ENCODE measurements at regions not wholly inside any gene's neighbourhood (a gene's known extent, or its start where the extent isn't known, plus 50 kb on each side); places are given as distances from the start of the nearest gene placed in this dataset.
A peak's percentile ranks its signal among the peaks of the same experiment; 100 is the strongest.
"Not testable (repeated sequence)": the region's sequence is repeated elsewhere in the genome, so short reads cannot be mapped to it uniquely, and the experiment has no call there.

GRCh38 chr2:201568217-201568820 is 75.0 kb downstream of the TMEM237 start:
- no peak for DNase-seq
- no peaks in the 10 kb centered on the region for H3K36me3 ChIP-seq (replicated peaks; ENCODE audit: control insufficient read depth, insufficient read depth, low read length)
- no peaks in the 10 kb centered on the region for H3K27me3 ChIP-seq (ENCODE audit: control insufficient read depth, insufficient read depth, low read length)
- H3K4me3 ChIP-seq (ENCODE audit: insufficient read depth, low read depth, low read length) = no peak overlapping the region

DNA sequence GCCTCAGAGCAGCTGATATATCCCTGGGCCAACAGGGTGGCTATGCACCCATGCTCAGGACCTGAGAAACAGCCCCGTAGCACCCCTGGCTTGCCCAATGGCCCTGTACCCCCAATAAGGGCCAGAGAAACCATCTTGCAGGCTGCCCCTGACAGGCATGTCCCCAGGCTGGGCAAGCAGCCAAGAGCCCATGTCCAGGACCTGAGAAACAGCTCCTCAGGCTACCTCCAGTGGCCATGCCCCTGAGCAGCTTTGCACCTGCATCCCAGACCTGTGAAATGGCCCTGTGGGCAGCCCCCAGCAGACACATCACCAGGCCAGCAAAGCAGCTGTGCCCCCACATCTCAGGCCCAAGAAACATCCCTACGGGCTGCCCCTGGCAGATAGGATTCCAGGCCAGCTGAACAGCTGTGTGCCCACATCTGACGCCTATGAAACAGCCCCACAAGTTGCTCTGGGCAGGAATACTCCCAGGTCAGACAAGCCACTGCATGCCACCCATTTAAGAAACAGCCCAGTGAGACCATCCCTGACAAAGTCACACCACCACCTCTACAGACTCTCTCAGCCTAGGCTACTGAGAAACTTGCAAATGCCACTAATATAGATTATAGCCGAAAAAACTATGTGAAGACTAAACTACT is 84.1 kb downstream of the TMEM237 start:
- DNase-seq = no peak
- Histone ChIP-seq H3K36me3 (replicated peaks; ENCODE audit: control insufficient read depth, insufficient read depth, low read length) (no peaks in the 10 kb centered on the region), H3K4me3 (ENCODE audit: insufficient read depth, low read depth, low read length) (no peak overlapping the region), H3K27me3 (ENCODE audit: control insufficient read depth, insufficient read depth, low read length) (no peaks in the 10 kb centered on the region)

- H3K27me3 ChIP-seq (ENCODE audit: control insufficient read depth, insufficient read depth, low read length) = no peaks in the 10 kb centered on the region
- DNase-seq = peak; percentile 24
- H3K4me3 ChIP-seq (ENCODE audit: insufficient read depth, low read depth, low read length) = no peak overlapping the region
- no peaks in the 10 kb centered on the region for H3K36me3 ChIP-seq (replicated peaks; ENCODE audit: control insufficient read depth, insufficient read depth, low read length)
Observed at GRCh38 chr2:201558665-201559064, 84.6 kb downstream of the TMEM237 start.

GRCh38 chr2:201558232-201558631 is 85.1 kb downstream of the TMEM237 start:
- Histone ChIP-seq H3K36me3 (replicated peaks; ENCODE audit: control insufficient read depth, insufficient read depth, low read length) (no peaks in the 10 kb centered on the region), H3K27me3 (ENCODE audit: control insufficient read depth, insufficient read depth, low read length) (no peaks in the 10 kb centered on the region), H3K4me3 (ENCODE audit: insufficient read depth, low read depth, low read length) (no peak overlapping the region)
- no peak for DNase-seq

DNA sequence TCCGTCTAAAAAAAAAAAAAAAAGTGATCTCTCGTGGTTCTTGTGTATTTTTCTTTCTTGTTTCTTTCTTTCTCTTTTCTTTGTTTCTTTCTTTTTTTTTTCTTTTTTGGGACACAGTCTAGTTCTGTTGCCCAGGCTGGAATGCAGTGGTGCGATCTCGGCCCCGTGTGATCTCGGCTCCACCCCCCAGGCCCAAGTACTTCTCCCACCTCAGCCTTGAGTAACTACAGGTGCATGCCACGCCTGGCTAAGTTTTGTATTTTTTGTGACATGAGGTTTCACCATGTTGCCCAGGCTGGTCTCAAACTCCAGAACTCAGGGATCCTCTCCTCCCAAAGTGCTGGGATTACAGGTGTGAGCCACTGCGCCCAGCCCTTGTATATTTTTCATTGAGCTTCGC is 91.4 kb downstream of the TMEM237 start:
- Histone ChIP-seq H3K4me3 (ENCODE audit: insufficient read depth, low read depth, low read length) (no peak overlapping the region), H3K36me3 (replicated peaks; ENCODE audit: control insufficient read depth, insufficient read depth, low read length) (no peaks in the 10 kb centered on the region), H3K27me3 (ENCODE audit: control insufficient read depth, insufficient read depth, low read length) (no peaks in the 10 kb centered on the region)
- no peak for DNase-seq

DNA sequence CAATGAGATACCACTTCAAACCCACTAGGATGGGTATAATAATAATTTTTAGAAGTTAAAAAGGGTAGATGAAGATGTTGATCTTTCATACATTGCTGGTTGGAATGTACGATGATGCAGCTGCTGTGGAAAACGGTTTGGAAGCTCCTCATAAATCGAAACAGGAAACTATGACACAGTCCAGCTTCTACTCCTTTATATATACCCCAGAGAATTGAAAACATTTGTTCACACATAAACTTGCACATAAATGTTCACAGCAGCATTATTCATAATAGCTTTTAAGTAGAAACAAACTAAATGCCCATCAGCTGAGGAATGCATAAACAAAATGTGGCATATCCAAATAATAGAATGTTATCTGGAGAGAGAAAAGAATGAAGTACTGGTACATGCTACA is 95.0 kb downstream of the STRADB start:
- no peaks in the 10 kb centered on the region for H3K27me3 ChIP-seq (ENCODE audit: control insufficient read depth, insufficient read depth, low read length)
- DNase-seq = no peak

DNA sequence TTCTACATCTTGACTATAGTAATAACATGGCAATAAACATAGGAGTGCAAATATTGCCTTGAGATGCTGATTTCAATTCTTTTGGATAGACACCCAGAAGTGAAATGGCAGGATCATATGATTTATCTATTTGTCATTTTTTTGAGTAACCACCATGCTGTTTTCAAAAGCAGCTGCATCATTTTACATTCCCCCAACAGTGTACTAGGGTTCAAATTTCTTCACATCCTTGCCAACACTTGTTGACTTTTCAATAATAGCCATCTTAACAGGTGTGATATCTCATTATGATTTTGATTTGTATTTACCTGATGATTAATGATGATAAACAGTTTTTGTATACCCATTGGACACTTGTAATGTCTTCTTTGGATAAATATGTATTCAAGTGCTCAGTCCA is 90.8 kb downstream of the STRADB start:
- Histone ChIP-seq H3K36me3 (replicated peaks; ENCODE audit: control insufficient read depth, insufficient read depth, low read length) (no peaks in the 10 kb centered on the region), H3K27me3 (ENCODE audit: control insufficient read depth, insufficient read depth, low read length) (no peaks in the 10 kb centered on the region), H3K4me3 (ENCODE audit: insufficient read depth, low read depth, low read length) (no peak overlapping the region)
- no peak for DNase-seq

More for the DNA sequence above, 95.0 kb downstream of the STRADB start:
- Histone ChIP-seq H3K36me3 (replicated peaks; ENCODE audit: control insufficient read depth, insufficient read depth, low read length) (no peaks in the 10 kb centered on the region), H3K4me3 (ENCODE audit: insufficient read depth, low read depth, low read length) (no peak overlapping the region)

- not testable (repeated sequence) for DNase-seq; H3K4me3 ChIP-seq (ENCODE audit: insufficient read depth, low read depth, low read length); H3K36me3 ChIP-seq (replicated peaks; ENCODE audit: control insufficient read depth, insufficient read depth, low read length)
Observed at GRCh38 chr2:201539271-201539670, 87.7 kb downstream of the STRADB start.

DNA sequence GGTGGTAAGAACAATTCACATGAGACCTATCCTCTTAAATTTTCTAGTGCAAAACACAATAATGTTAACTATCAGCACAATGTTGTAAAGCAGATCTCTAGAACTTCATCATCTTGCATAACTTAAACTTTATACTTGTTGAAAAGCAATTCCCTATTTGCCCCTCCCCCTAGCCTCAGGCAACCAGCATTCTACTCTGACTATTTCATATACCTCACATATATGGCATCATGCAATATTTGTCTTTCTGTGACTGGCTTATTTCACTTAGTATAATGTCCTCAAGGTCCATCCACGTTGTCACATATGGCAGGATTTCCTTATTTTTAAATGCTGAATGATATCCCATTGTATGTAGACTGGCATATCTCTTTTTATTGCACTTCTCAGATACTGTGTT is 86.5 kb downstream of the STRADB start:
- H3K4me3 ChIP-seq (ENCODE audit: insufficient read depth, low read depth, low read length) = no peak overlapping the region
- H3K27me3 ChIP-seq (ENCODE audit: control insufficient read depth, insufficient read depth, low read length) = no peaks in the 10 kb centered on the region
- DNase-seq = no peak
- H3K36me3 ChIP-seq (replicated peaks; ENCODE audit: control insufficient read depth, insufficient read depth, low read length) = no peaks in the 10 kb centered on the region

More at GRCh38 chr2:201539271-201539670, 87.7 kb downstream of the STRADB start:
- H3K27me3 ChIP-seq (ENCODE audit: control insufficient read depth, insufficient read depth, low read length) = not testable (repeated sequence)

DNA sequence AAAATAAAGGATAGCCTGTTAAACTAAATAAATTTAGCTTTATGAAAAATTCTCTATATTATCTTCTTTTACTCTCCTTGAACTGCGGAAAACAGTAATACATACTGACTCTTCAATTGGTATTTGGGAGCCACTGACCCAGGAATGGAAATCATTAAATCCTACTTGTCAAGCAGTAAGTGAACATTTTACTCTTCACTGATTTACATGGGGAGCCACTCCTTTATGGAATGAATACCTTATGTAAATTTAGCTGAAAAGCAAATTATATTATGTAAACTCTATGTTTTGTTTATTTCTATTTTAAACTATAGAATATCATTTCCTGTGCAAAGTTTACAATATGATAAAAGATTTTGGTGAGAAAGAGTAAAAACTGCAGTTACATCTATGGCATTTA is 85.2 kb downstream of the STRADB start:
- DNase-seq = no peak
- Histone ChIP-seq H3K36me3 (replicated peaks; ENCODE audit: control insufficient read depth, insufficient read depth, low read length) (no peaks in the 10 kb centered on the region), H3K4me3 (ENCODE audit: insufficient read depth, low read depth, low read length) (no peak overlapping the region), H3K27me3 (ENCODE audit: control insufficient read depth, insufficient read depth, low read length) (no peaks in the 10 kb centered on the region)

DNA sequence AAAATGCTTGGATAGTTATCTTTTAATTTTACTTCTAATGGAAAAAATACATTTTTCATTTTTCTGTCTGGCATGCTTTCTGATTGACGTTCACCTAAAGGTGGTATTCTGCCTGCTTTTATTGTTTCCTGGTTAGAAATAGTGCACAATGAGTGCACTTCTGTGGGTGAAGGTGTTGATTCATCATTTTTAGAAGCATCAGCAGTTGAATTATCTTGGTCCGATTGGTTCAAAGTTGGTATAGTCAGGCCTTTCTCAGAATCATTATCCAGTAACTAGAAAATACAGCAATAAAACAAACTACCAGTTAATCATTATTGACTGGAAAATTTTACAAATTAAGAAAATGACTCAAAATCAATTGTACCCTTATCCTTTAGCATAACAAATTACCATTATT is 84.5 kb downstream of the STRADB start:
- DNase-seq = no peak
- Histone ChIP-seq H3K27me3 (ENCODE audit: control insufficient read depth, insufficient read depth, low read length) (no peaks in the 10 kb centered on the region), H3K36me3 (replicated peaks; ENCODE audit: control insufficient read depth, insufficient read depth, low read length) (no peaks in the 10 kb centered on the region), H3K4me3 (ENCODE audit: insufficient read depth, low read depth, low read length) (no peak overlapping the region)

DNA sequence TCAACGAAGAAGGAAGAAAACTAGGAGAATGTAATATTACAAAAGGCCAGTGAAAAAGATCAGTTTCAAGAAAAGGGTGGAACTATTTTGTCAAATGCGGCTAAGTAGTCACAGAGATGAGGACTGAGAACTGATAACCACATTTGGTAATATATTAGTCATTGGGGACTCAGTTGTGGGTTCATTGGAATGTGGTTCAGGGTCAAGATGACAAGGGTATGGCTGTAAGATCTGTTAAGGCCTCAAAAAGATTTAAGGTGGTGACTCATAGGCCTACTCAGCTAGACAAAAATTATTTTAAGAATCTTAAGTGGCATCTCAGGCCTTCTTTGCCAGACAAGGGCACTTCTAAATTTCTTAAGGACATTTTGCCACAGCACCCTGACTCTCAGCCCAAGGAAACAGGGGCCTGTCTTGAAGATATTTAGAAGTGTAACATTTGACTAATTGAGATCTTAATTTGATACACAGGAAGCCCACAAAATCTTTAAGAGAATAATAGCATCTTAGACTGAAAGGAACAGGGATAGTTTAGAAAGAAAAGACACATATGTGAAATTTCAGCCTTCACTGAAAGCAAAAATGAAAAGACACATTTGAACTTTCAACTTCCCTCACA is 81.3 kb downstream of the STRADB start:
- Histone ChIP-seq H3K4me3 (ENCODE audit: insufficient read depth, low read depth, low read length) (no peak overlapping the region), H3K36me3 (replicated peaks; ENCODE audit: control insufficient read depth, insufficient read depth, low read length) (no peaks in the 10 kb centered on the region), H3K27me3 (ENCODE audit: control insufficient read depth, insufficient read depth, low read length) (no peaks in the 10 kb centered on the region)
- DNase-seq = no peak

Data from H7 (cell line).